ENCODE measurements at regions not wholly inside any gene's neighbourhood (a gene's known extent, or its start where the extent isn't known, plus 50 kb on each side); places are given as distances from the start of the nearest gene placed in this dataset.

DNA sequence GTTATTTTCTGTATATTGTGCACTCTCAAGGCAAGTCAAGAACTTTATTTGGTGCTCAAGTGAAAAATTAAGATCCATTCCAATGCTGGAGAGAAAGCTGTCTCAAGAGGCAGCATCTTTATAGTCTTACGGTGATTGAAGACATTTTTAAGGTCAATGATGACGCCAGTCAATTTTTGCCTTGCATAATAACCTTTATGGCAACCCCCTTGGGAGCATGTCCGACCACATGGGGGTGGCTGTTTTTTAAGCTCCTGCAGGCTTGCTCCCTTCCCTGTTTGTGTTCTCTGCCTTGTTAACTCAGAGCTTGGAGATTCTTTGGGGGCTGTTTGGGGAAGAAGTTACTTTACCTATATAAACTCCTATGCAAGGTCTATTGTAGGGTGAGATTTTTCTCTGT is 109.6 kb upstream of the FERMT1 start:
- Histone ChIP-seq H2AK5ac (ENCODE audit: insufficient read length, low read length) (no peak overlapping the region), H3K23ac (ENCODE audit: insufficient read length, low read depth, low read length) (no peak overlapping the region), H4K8ac (replicated peaks; ENCODE audit: insufficient read length, low read depth, low read length) (no peak overlapping the region), H3K27ac (ENCODE audit: insufficient read length, low read depth, low read length) (no peak overlapping the region), H4K20me1 (ENCODE audit: control insufficient read depth, insufficient read depth, insufficient read length) (no peaks in the 10 kb centered on the region), H3K79me2 (ENCODE audit: insufficient read depth, low read length) (no peaks in the 10 kb centered on the region), H2AFZ (ENCODE audit: low read length) (no peak overlapping the region), H3K27me3 (ENCODE audit: insufficient read depth, low read length) (no peaks in the 10 kb centered on the region), H3K9ac (ENCODE audit: extremely low read depth, insufficient read length, low read length) (no peak overlapping the region), H3K79me1 (ENCODE audit: insufficient read depth, low read depth, low read length, poor library complexity, severe bottlenecking) (no peaks in the 10 kb centered on the region), H4K5ac (ENCODE audit: insufficient read length, low read depth, low read length) (no peak overlapping the region), H3K23me2 (ENCODE audit: insufficient read length, low read depth, low read length, poor library complexity, severe bottlenecking) (no peaks in the 10 kb centered on the region), H3K56ac (ENCODE audit: insufficient read length, low read depth, low read length) (no peak overlapping the region), H2BK15ac (ENCODE audit: low read depth, low read length) (no peak overlapping the region), H3K9me3 (ENCODE audit: control insufficient read depth, low read depth, low read length) (no peaks in the 10 kb centered on the region), H3K4me1 (ENCODE audit: insufficient read depth, low read length) (no peaks in the 10 kb centered on the region), H3K14ac (ENCODE audit: insufficient read depth, low read length) (no peak overlapping the region), H2BK12ac (ENCODE audit: insufficient read length, low read depth, low read length) (no peak overlapping the region), H3K18ac (ENCODE audit: insufficient read length, low read depth, low read length) (no peak overlapping the region), H2BK5ac (ENCODE audit: insufficient read length, low read length) (no peak overlapping the region), H2BK120ac (ENCODE audit: low read depth, low read length, poor library complexity, severe bottlenecking) (no peak overlapping the region), H4K91ac (ENCODE audit: insufficient read length, low read depth, low read length) (no peak overlapping the region), H3K4me2 (ENCODE audit: insufficient read depth, insufficient read length, low read length) (no peak overlapping the region), H3T11ph (ENCODE audit: low read length) (no peak overlapping the region), H2BK20ac (ENCODE audit: low read depth, low read length, poor library complexity, severe bottlenecking) (no peak overlapping the region), H3K4ac (ENCODE audit: low read depth, low read length) (no peak overlapping the region)
- Mint-ChIP-seq H3K27me3 (ENCODE audit: low read depth) (peaks cover 1% of the 10 kb centered on the region; the same call in 1 of the 2 replicates), H3K4me1 (no peaks in the 10 kb centered on the region), H3K27ac (no peak overlapping the region), H3K4me3 (no peak overlapping the region), H3K36me3 (ENCODE audit: insufficient read depth in 1 of 3, low read depth in 3 of 3) (no peaks in the 10 kb centered on the region), H3K9me3 (no peaks in the 10 kb centered on the region)
- DNase-seq: no peak
- TF ChIP-seq, protein P1, sequence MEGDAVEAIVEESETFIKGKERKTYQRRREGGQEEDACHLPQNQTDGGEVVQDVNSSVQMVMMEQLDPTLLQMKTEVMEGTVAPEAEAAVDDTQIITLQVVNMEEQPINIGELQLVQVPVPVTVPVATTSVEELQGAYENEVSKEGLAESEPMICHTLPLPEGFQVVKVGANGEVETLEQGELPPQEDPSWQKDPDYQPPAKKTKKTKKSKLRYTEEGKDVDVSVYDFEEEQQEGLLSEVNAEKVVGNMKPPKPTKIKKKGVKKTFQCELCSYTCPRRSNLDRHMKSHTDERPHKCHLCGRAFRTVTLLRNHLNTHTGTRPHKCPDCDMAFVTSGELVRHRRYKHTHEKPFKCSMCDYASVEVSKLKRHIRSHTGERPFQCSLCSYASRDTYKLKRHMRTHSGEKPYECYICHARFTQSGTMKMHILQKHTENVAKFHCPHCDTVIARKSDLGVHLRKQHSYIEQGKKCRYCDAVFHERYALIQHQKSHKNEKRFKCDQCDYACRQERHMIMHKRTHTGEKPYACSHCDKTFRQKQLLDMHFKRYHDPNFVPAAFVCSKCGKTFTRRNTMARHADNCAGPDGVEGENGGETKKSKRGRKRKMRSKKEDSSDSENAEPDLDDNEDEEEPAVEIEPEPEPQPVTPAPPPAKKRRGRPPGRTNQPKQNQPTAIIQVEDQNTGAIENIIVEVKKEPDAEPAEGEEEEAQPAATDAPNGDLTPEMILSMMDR (conservative IDR thresholded peaks at IDR 0.05): no peak
- WGBS (ENCODE audit: extremely low coverage, insufficient read length, low lambda C conversion rate): no CpG with 5 or more reads among the region's 3 CpGs

Measured in H9 (cell line).